Tibial nerve (tissue), 4 donors: ENCODE measurements at regions not wholly inside any gene's neighbourhood (a gene's known extent, or its start where the extent isn't known, plus 50 kb on each side); places are given as distances from the start of the nearest gene placed in this dataset.

Experiments used
- EP300 ChIP-seq, 2 donors: sonication (generic); formaldehyde crosslinking; IDR thresholded peaks; one replicate each; pipeline ENCODE4 v1.6.1; 2017; ENCODE audit warnings: antibody characterized with exemption in 2 of 2, mild to moderate bottlenecking in 1 of 2
- POLR2A ChIP-seq, 2 donors: fragments of 450-650 bp; IDR thresholded peaks; one replicate each; pipeline ENCODE4 v1.6.1; 2017; ENCODE audit warnings: antibody characterized with exemption in 2 of 2, mild to moderate bottlenecking in 2 of 2, moderate library complexity in 2 of 2
- TF ChIP-seq, protein P1 (sequence below), 5 experiments: fragments of 200-600 bp in 3 of 5; fragments of 450-650 bp in 2 of 5; sonication (generic) in 3 of 5; IDR thresholded peaks; one replicate each; pipeline ENCODE4 v1.5.1; 2016 to 2019; ENCODE audit warnings: antibody characterized with exemption in 5 of 5, mild to moderate bottlenecking in 3 of 5, moderate library complexity in 2 of 5

DNA sequence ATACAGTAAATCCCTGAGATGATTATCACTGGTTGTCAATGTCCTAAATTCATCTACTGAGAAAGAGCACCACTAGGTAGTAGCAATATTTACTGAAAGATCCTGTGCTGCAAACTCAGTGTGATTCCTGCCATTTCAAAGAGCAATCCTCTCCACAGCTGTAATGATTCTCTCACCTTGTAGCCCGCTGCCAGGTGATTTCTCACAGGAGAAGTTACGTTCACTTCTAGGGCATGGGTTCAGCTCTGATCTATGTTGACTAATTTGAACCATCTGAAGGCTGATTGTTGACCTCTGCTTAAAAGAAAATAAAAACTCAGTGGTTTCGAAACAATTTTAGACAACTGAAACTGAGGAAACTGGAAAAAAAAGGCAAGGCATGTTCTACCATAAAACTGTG is 197.0 kb downstream of the FAT4 start:
- TF ChIP-seq, protein P1, sequence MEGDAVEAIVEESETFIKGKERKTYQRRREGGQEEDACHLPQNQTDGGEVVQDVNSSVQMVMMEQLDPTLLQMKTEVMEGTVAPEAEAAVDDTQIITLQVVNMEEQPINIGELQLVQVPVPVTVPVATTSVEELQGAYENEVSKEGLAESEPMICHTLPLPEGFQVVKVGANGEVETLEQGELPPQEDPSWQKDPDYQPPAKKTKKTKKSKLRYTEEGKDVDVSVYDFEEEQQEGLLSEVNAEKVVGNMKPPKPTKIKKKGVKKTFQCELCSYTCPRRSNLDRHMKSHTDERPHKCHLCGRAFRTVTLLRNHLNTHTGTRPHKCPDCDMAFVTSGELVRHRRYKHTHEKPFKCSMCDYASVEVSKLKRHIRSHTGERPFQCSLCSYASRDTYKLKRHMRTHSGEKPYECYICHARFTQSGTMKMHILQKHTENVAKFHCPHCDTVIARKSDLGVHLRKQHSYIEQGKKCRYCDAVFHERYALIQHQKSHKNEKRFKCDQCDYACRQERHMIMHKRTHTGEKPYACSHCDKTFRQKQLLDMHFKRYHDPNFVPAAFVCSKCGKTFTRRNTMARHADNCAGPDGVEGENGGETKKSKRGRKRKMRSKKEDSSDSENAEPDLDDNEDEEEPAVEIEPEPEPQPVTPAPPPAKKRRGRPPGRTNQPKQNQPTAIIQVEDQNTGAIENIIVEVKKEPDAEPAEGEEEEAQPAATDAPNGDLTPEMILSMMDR (IDR thresholded peaks at IDR 0.05), result no peak
- no peak for TF ChIP-seq POLR2A (IDR thresholded peaks at IDR 0.05)
- no peak for TF ChIP-seq EP300 (IDR thresholded peaks at IDR 0.05)
